B cell (primary cell): ENCODE measurements at regions not wholly inside any gene's neighbourhood (a gene's known extent, or its start where the extent isn't known, plus 50 kb on each side); places are given as distances from the start of the nearest gene placed in this dataset.

Experiments used
- ATAC-seq: fragments of 200-7000 bp; cut with Tn5 transposase; one replicate; pipeline ENCODE4 v1.10.0; 2021; ENCODE audit warnings: low read depth, mild to moderate bottlenecking, moderate number of reproducible peaks, moderate library complexity
- CTCF ChIA-PET: fragments of 350-600 bp; sonication (Branson Sonifier 250); formaldehyde crosslinking; loops from one replicate; lab custom pipeline; 2021; ENCODE audit warnings: antibody characterized with exemption, inconsistent platforms; lab: Charles Lee
- POLR2A ChIA-PET: fragments of 350-600 bp; sonication (Branson Sonifier 250); formaldehyde crosslinking; loops from one replicate; lab custom pipeline; 2021; ENCODE audit warnings: antibody characterized with exemption; lab: Charles Lee
- DNase-seq: peaks from one replicate; pipeline ENCODE4 v3.0.0; 2013
- H2AFZ ChIP-seq: 2 replicates; pipeline ENCODE4 v1.6.1; 2012; ENCODE audit warnings: mild to moderate bottlenecking, low read depth, low read length; ENCODE audit not compliant: insufficient read depth, poor library complexity, severe bottlenecking
- H3K27ac ChIP-seq, 2 donors: 1 replicate in 1 of 2; 2 replicates in 1 of 2; pipeline ENCODE4 v1.5.1; 2012 to 2013; ENCODE audit warnings: low read length in 2 of 2, mild to moderate bottlenecking in 2 of 2, moderate library complexity in 1 of 2
- H3K27me3 ChIP-seq, 4 experiments: fragments of 200-600 bp in 1 of 4; sonication (generic) in 1 of 4; replicated peaks in 1 of 4; 1 replicate in 2 of 4; 2 replicates in 2 of 4; pipeline versions ENCODE4 v1.6.1 to v1.7.0; 2013 to 2016; ENCODE audit warnings: low read length in 3 of 4, mild to moderate bottlenecking in 2 of 4, mixed read lengths in 1 of 4, moderate library complexity in 1 of 4; ENCODE audit not compliant: insufficient read depth in 4 of 4, control insufficient read depth in 3 of 4; ENCODE audit errors: control extremely low read depth in 1 of 4
- H3K36me3 ChIP-seq, 2 experiments: replicated peaks in 1 of 2; 1 replicate in 1 of 2; 2 replicates in 1 of 2; pipeline versions ENCODE4 v1.6.1 to v1.7.1; 2013; ENCODE audit warnings: low read length in 1 of 2; ENCODE audit not compliant: insufficient read depth in 2 of 2, control insufficient read depth in 1 of 2; ENCODE audit errors: control extremely low read depth in 1 of 2, extremely low read depth in 1 of 2
- H3K4me1 ChIP-seq, 2 donors: fragments of 200-600 bp in 1 of 2; sonication (generic) in 1 of 2; 1 replicate in 1 of 2; 2 replicates in 1 of 2; pipeline versions ENCODE4 v1.5.1 to v1.6.1; 2013 to 2017; ENCODE audit warnings: low read length in 2 of 2; ENCODE audit not compliant: control insufficient read depth in 2 of 2, insufficient read depth in 2 of 2
- H3K4me2 ChIP-seq: replicated peaks from 2 replicates; pipeline ENCODE3; 2012; ENCODE audit warnings: mild to moderate bottlenecking, low read depth, low read length; ENCODE audit not compliant: poor library complexity, severe bottlenecking
- H3K4me3 ChIP-seq, 5 experiments: fragments of 200-600 bp in 1 of 5; sonication (generic) in 1 of 5; 1 replicate in 3 of 5; 2 replicates in 2 of 5; pipeline versions ENCODE4 v1.5.1 to v1.7.0; 2011 to 2016; ENCODE audit warnings: low read length in 4 of 5, mild to moderate bottlenecking in 4 of 5, low read depth in 2 of 5, control low read depth in 1 of 5, moderate library complexity in 1 of 5; ENCODE audit not compliant: insufficient read depth in 1 of 5; ENCODE audit errors: control extremely low read depth in 1 of 5, extremely low read depth in 1 of 5
- H3K79me2 ChIP-seq: fragments of 200-600 bp; sonication (generic); one replicate; pipeline ENCODE4 v1.6.0; 2016; ENCODE audit warnings: low read length; ENCODE audit not compliant: control insufficient read depth, insufficient read depth
- H3K9ac ChIP-seq: fragments of 200-600 bp; sonication (generic); 2 replicates; pipeline ENCODE4 v1.6.1; 2017; ENCODE audit warnings: mild to moderate bottlenecking, low read length, moderate library complexity
- H3K9me3 ChIP-seq, 3 donors: one replicate each; pipeline versions ENCODE4 v1.6.1 to v1.7.1; 2013; ENCODE audit warnings: low read length in 2 of 3; ENCODE audit not compliant: control insufficient read depth in 2 of 3, insufficient read depth in 1 of 3; ENCODE audit errors: control extremely low read depth in 1 of 3
- H4K20me1 ChIP-seq: 2 replicates; pipeline ENCODE4 v1.6.0; 2012; ENCODE audit warnings: mild to moderate bottlenecking, low read length; ENCODE audit not compliant: insufficient read depth, control insufficient read depth, poor library complexity, severe bottlenecking
- H3K27ac Mint-ChIP-seq: one replicate; pipeline ENCODE4 v1.8.0; 2021; ENCODE audit warnings: mixed read lengths
- H3K27me3 Mint-ChIP-seq: one replicate; pipeline ENCODE4 v1.8.0; 2021; ENCODE audit warnings: mixed read lengths
- H3K4me1 Mint-ChIP-seq: one replicate; pipeline ENCODE4 v1.8.0; 2021; ENCODE audit warnings: mixed read lengths
- H3K4me3 Mint-ChIP-seq: one replicate; pipeline ENCODE4 v1.8.0; 2021; ENCODE audit warnings: mixed read lengths
- H3K9me3 Mint-ChIP-seq: one replicate; pipeline ENCODE4 v1.8.0; 2022; ENCODE audit warnings: mixed read lengths; ENCODE audit not compliant: insufficient read depth
- EZH2 ChIP-seq: IDR thresholded peaks from 2 replicates; pipeline ENCODE4 v1.6.1; 2012; ENCODE audit warnings: borderline replicate concordance, low read depth, mild to moderate bottlenecking, moderate library complexity, low read length; ENCODE audit not compliant: insufficient read depth, poor library complexity, severe bottlenecking
- WGBS: methylation state at CpG from one replicate; pipeline ENCODE4 v1.1.5; 2013; ENCODE audit warnings: missing lambda C conversion rate; ENCODE audit not compliant: insufficient coverage; 5-methylcytosine and 5-hydroxymethylcytosine counted together
- intact Hi-C: fragments of 100-400 bp; cut with micrococcal nuclease; formaldehyde crosslinking; loops from one replicate; pipeline ENCODE4 v1.10.0; 2022
- TF ChIP-seq, protein P1 (sequence below): fragments of 200-600 bp; IDR thresholded peaks from one replicate; pipeline ENCODE4 v1.8.0; 2022; ENCODE audit warnings: antibody characterized with exemption, mild to moderate bottlenecking

- H3K27ac ChIP-seq = no peak overlapping the region
- no peaks in the 10 kb centered on the region for H3K4me1 Mint-ChIP-seq
- no peaks in the 10 kb centered on the region for H3K9me3 ChIP-seq
- no peak overlapping the region for H2AFZ ChIP-seq
- DNase-seq (no peak), ATAC-seq (no peak)
- no peaks in the 10 kb centered on the region for H4K20me1 ChIP-seq
- H3K27ac Mint-ChIP-seq = no peak overlapping the region
- H3K4me2 ChIP-seq = no peak overlapping the region
- ChIA-PET POLR2A (no interaction called here), CTCF (no interaction called here)
- H3K27me3 Mint-ChIP-seq = peaks cover 9% of the 10 kb centered on the region
- H3K9ac ChIP-seq = no peak overlapping the region
- intact Hi-C loops = no loop called here
- TF ChIP-seq, protein P1, sequence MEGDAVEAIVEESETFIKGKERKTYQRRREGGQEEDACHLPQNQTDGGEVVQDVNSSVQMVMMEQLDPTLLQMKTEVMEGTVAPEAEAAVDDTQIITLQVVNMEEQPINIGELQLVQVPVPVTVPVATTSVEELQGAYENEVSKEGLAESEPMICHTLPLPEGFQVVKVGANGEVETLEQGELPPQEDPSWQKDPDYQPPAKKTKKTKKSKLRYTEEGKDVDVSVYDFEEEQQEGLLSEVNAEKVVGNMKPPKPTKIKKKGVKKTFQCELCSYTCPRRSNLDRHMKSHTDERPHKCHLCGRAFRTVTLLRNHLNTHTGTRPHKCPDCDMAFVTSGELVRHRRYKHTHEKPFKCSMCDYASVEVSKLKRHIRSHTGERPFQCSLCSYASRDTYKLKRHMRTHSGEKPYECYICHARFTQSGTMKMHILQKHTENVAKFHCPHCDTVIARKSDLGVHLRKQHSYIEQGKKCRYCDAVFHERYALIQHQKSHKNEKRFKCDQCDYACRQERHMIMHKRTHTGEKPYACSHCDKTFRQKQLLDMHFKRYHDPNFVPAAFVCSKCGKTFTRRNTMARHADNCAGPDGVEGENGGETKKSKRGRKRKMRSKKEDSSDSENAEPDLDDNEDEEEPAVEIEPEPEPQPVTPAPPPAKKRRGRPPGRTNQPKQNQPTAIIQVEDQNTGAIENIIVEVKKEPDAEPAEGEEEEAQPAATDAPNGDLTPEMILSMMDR = no peak
- no peak for TF ChIP-seq EZH2
- H3K36me3 ChIP-seq = no peaks in the 10 kb centered on the region
- no peaks in the 10 kb centered on the region for H3K79me2 ChIP-seq
- H3K9me3 Mint-ChIP-seq = no peaks in the 10 kb centered on the region
- 94% methylated on average over 11 of the region's 11 CpGs for WGBS
- H3K4me3 ChIP-seq = no peak overlapping the region
- H3K4me3 Mint-ChIP-seq = no peak overlapping the region
- H3K4me1 ChIP-seq = no peaks in the 10 kb centered on the region
- no peaks in the 10 kb centered on the region for H3K27me3 ChIP-seq
These were observed 317.9 kb downstream of the CTTN start for GRCh38 chr11:70716216-70716615.

DNA sequence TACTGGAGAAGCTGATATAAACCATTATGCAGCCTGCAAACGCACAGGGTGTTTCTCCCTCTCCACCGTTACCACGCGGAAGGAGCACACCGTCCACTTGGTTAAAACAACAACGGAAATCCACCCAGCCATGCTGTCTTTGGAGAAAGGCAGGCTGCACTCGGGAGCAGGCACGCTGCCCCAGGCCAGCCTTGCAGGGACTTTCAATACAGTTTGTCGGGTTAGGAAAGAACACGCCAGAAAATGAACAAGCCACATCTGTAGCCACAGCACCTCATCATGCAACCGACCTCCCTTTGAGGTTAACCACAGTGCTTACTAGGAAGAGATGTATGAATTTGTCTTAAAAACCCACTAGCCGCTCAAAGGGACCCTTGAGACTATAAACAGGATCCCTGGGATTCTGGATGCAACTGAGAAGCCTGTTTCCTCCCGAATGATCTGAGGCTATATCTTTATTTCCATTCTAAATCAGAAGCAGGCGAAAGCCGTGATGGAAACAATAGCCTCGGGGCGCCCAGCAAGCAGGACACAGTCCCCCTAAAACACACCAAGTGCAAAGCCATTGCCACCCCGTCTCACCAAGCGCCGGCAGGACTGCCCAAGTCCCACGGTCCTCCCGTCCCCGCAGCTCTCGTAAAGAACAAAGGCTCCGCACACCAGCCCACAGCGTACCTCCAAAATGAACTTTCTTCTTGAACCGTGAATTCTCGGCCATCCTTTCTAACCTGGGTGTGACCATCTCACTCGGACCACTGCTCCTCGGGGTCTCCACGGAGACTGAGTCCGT is 318.9 kb downstream of the CTTN start:
- Mint-ChIP-seq H3K4me1 (no peaks in the 10 kb centered on the region), H3K27me3 (peaks cover 6% of the 10 kb centered on the region), H3K4me3 (no peak overlapping the region), H3K27ac (no peak overlapping the region), H3K9me3 (no peaks in the 10 kb centered on the region)
- H3K79me2 ChIP-seq = no peaks in the 10 kb centered on the region
- no peak for TF ChIP-seq EZH2
- TF ChIP-seq, protein P1 = no peak
- intact Hi-C loops = no loop called here
- H2AFZ ChIP-seq = no peak overlapping the region
- H3K9ac ChIP-seq = no peak overlapping the region
- H3K4me3 ChIP-seq = no peak overlapping the region
- no peaks in the 10 kb centered on the region for H3K4me1 ChIP-seq
- ChIA-PET CTCF (no interaction called here), POLR2A (no interaction called here)
- no peaks in the 10 kb centered on the region for H3K27me3 ChIP-seq
- no peaks in the 10 kb centered on the region for H3K36me3 ChIP-seq
- ATAC-seq = no peak
- 70% methylated on average over 26 of the region's 32 CpGs for WGBS
- no peak overlapping the region for H3K4me2 ChIP-seq
- no peak overlapping the region for H3K27ac ChIP-seq
- no peak for DNase-seq
- H3K9me3 ChIP-seq = no peaks in the 10 kb centered on the region
- no peaks in the 10 kb centered on the region for H4K20me1 ChIP-seq
